Thoracic aorta (tissue), 2 donors: ENCODE measurements at regions not wholly inside any gene's neighbourhood (a gene's known extent, or its start where the extent isn't known, plus 50 kb on each side); places are given as distances from the start of the nearest gene placed in this dataset.

Experiments used
- ATAC-seq: fragments of 150-250 bp; one replicate; pipeline ENCODE4 v1.8.0; 2017; ENCODE audit warnings: low read depth; ENCODE audit not compliant: insufficient number of reproducible peaks, low FRiP score
- DNase-seq: peaks from one replicate; pipeline ENCODE4 v3.0.0-alpha.2; 2020; ENCODE audit warnings: low spot score
- H3K27ac ChIP-seq, 2 donors: fragments of 200-600 bp; sonication (generic); 1 replicate in 1 of 2; 2 replicates in 1 of 2; pipeline ENCODE4 v1.5.1; 2016; ENCODE audit warnings: mild to moderate bottlenecking in 2 of 2, moderate library complexity in 2 of 2
- H3K27me3 ChIP-seq: fragments of 200-600 bp; sonication (generic); replicated peaks from 2 replicates; pipeline ENCODE4 v1.6.0; 2016; ENCODE audit warnings: mild to moderate bottlenecking; ENCODE audit not compliant: insufficient read depth
- H3K36me3 ChIP-seq: fragments of 200-600 bp; sonication (generic); one replicate; pipeline ENCODE4 v1.5.1; 2016
- H3K4me1 ChIP-seq, 2 donors: fragments of 200-600 bp; sonication (generic); 1 replicate in 1 of 2; 2 replicates in 1 of 2; pipeline versions ENCODE4 v1.5.1 to v1.6.0; 2016; ENCODE audit warnings: low read depth in 2 of 2, mild to moderate bottlenecking in 1 of 2; ENCODE audit not compliant: control insufficient read depth in 1 of 2
- H3K4me3 ChIP-seq: fragments of 200-600 bp; sonication (generic); 2 replicates; pipeline ENCODE4 v1.5.1; 2016; ENCODE audit warnings: mild to moderate bottlenecking
- H3K9me3 ChIP-seq: fragments of 200-600 bp; sonication (generic); 2 replicates; pipeline ENCODE4 v1.5.1; 2016
- CTCF ChIP-seq: fragments of 200-600 bp; sonication (generic); IDR thresholded peaks from one replicate; pipeline ENCODE4 v1.5.1; 2019; ENCODE audit warnings: antibody characterized with exemption

GRCh38 chr22:34886391-34886790, 179.6 kb upstream of the ISX start:
- Histone ChIP-seq H3K4me1 (no peaks in the 10 kb centered on the region), H3K9me3 (peaks cover 4% of the 10 kb centered on the region), H3K4me3 (no peak overlapping the region), H3K36me3 (no peaks in the 10 kb centered on the region), H3K27ac (no peak overlapping the region), H3K27me3 (no peaks in the 10 kb centered on the region)
- DNase-seq (no peak), ATAC-seq (no peak)
- TF ChIP-seq CTCF: no peak

DNA sequence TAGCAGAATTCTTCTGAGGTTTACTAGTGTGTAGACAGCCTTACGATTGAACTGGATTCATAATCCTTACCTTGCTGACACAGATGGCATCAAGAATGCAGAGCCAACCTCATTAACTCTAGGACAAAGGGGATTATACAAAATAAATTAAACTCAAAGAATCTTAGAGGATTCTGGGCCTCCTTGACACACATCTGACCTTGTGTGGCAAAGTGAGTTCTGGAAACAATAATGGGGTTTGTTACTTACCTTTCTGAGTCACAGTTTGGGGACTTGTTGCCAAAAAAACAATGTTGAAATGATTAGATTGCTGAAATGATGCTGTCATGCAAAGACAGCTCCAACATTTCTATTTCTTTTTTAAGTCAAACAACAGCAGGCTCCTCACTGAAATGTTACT, 179.1 kb upstream of the ISX start:
- DNase-seq: no peak
- Histone ChIP-seq H3K4me1 (no peaks in the 10 kb centered on the region), H3K27me3 (no peaks in the 10 kb centered on the region), H3K4me3 (no peak overlapping the region), H3K27ac (no peak overlapping the region), H3K9me3 (peaks cover 4% of the 10 kb centered on the region), H3K36me3 (no peaks in the 10 kb centered on the region)
- no peak for TF ChIP-seq CTCF
- no peak for ATAC-seq

- Histone ChIP-seq H3K27ac (no peak overlapping the region), H3K9me3 (no peaks in the 10 kb centered on the region), H3K4me3 (no peak overlapping the region), H3K36me3 (no peaks in the 10 kb centered on the region), H3K4me1 (no peaks in the 10 kb centered on the region), H3K27me3 (no peaks in the 10 kb centered on the region)
- DNase-seq: no peak
- no peak for TF ChIP-seq CTCF
- ATAC-seq: no peak
Observed at GRCh38 chr22:34897126-34897525, 168.8 kb upstream of the ISX start.

- no peak for TF ChIP-seq CTCF
- no peak overlapping the region for H3K4me3 ChIP-seq
- H3K36me3 ChIP-seq: no peaks in the 10 kb centered on the region
- no peaks in the 10 kb centered on the region for H3K9me3 ChIP-seq
- H3K27me3 ChIP-seq: no peaks in the 10 kb centered on the region
- ATAC-seq: no peak
- H3K4me1 ChIP-seq: no peaks in the 10 kb centered on the region
- DNase-seq: no peak
- H3K27ac ChIP-seq: no peak overlapping the region
Observed at GRCh38 chr22:34902335-34902734, 163.6 kb upstream of the ISX start.

GRCh38 chr22:34903416-34903815, 162.5 kb upstream of the ISX start:
- Histone ChIP-seq H3K36me3 (no peaks in the 10 kb centered on the region), H3K4me3 (no peak overlapping the region), H3K27me3 (no peaks in the 10 kb centered on the region), H3K4me1 (no peaks in the 10 kb centered on the region), H3K9me3 (no peaks in the 10 kb centered on the region), H3K27ac (no peak overlapping the region)
- no peak for TF ChIP-seq CTCF
- no peak for DNase-seq
- no peak for ATAC-seq
